Endothelial cell of umbilical vein (primary cell): ENCODE measurements at regions not wholly inside any gene's neighbourhood (a gene's known extent, or its start where the extent isn't known, plus 50 kb on each side); places are given as distances from the start of the nearest gene placed in this dataset.

Experiments used
- EZH2 ChIP-seq: IDR thresholded peaks from 2 replicates; pipeline ENCODE4 v1.6.1; 2012; ENCODE audit warnings: borderline replicate concordance, low read depth, mild to moderate bottlenecking, moderate library complexity, low read length, inconsistent platforms; ENCODE audit not compliant: severe bottlenecking
- FOS ChIP-seq: IDR thresholded peaks from 2 replicates; pipeline ENCODE4 v1.6.1; 2011; ENCODE audit warnings: mild to moderate bottlenecking, low read length, moderate library complexity, borderline replicate concordance; ENCODE audit not compliant: insufficient read depth
- GATA2 ChIP-seq: IDR thresholded peaks from 2 replicates; pipeline ENCODE4 v1.7.0; 2011; ENCODE audit warnings: low read depth, mild to moderate bottlenecking, moderate library complexity, mixed read lengths, low read length; ENCODE audit not compliant: insufficient read length, insufficient read depth
- JUN ChIP-seq: IDR thresholded peaks from 2 replicates; pipeline ENCODE4 v1.6.1; 2011; ENCODE audit warnings: borderline replicate concordance, low read depth; ENCODE audit not compliant: insufficient read length, insufficient read depth
- MAX ChIP-seq: IDR thresholded peaks from 2 replicates; pipeline ENCODE4 v1.6.1; 2011; ENCODE audit not compliant: insufficient read depth, insufficient read length
- MYC ChIP-seq: IDR thresholded peaks from one replicate; pipeline ENCODE4 v1.6.1; 2011; ENCODE audit warnings: mild to moderate bottlenecking, low read depth, low read length
- POLR2A ChIP-seq: IDR thresholded peaks from 2 replicates; pipeline ENCODE4 v1.6.1; 2012; ENCODE audit warnings: low read depth, mild to moderate bottlenecking, control low read depth, low read length
- POLR2AphosphoS5 ChIP-seq: IDR thresholded peaks from 2 replicates; pipeline ENCODE4 v1.6.1; 2012; ENCODE audit warnings: low read depth, mild to moderate bottlenecking, control low read depth, low read length, moderate library complexity; ENCODE audit not compliant: insufficient read depth
- TF ChIP-seq, protein P1 (sequence below), 2 donors: IDR thresholded peaks; 1 replicate in 1 of 2; 2 replicates in 1 of 2; pipeline ENCODE4 v1.5.1; 2011; ENCODE audit warnings: low read length in 2 of 2, mild to moderate bottlenecking in 2 of 2, moderate library complexity in 2 of 2, control low read depth in 1 of 2, inconsistent platforms in 1 of 2, low read depth in 1 of 2; ENCODE audit not compliant: insufficient read depth in 1 of 2; ENCODE audit errors: extremely low read depth in 1 of 2

GRCh38 chr6:3638662-3639061, 112.9 kb downstream of the PXDC1 start:
- TF ChIP-seq EZH2, result no peak
- TF ChIP-seq, protein P1, sequence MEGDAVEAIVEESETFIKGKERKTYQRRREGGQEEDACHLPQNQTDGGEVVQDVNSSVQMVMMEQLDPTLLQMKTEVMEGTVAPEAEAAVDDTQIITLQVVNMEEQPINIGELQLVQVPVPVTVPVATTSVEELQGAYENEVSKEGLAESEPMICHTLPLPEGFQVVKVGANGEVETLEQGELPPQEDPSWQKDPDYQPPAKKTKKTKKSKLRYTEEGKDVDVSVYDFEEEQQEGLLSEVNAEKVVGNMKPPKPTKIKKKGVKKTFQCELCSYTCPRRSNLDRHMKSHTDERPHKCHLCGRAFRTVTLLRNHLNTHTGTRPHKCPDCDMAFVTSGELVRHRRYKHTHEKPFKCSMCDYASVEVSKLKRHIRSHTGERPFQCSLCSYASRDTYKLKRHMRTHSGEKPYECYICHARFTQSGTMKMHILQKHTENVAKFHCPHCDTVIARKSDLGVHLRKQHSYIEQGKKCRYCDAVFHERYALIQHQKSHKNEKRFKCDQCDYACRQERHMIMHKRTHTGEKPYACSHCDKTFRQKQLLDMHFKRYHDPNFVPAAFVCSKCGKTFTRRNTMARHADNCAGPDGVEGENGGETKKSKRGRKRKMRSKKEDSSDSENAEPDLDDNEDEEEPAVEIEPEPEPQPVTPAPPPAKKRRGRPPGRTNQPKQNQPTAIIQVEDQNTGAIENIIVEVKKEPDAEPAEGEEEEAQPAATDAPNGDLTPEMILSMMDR (IDR thresholded peaks at IDR 0.05; ENCODE audit: extremely low read depth in 1 of 2, insufficient read depth in 1 of 2, low read depth in 1 of 2, low read length in 2 of 2), result no peak
- no peak for TF ChIP-seq POLR2A
- no peak for TF ChIP-seq MAX
- no peak for TF ChIP-seq POLR2AphosphoS5
- no peak for TF ChIP-seq JUN
- TF ChIP-seq FOS, result no peak
- TF ChIP-seq MYC, result no peak
- no peak for TF ChIP-seq GATA2
